ENCODE measurements at regions not wholly inside any gene's neighbourhood (a gene's known extent, or its start where the extent isn't known, plus 50 kb on each side); places are given as distances from the start of the nearest gene placed in this dataset.
"Not testable (repeated sequence)": the region's sequence is repeated elsewhere in the genome, so short reads cannot be mapped to it uniquely, and the experiment has no call there.

- not testable (repeated sequence) for H3K4me3 ChIP-seq (ENCODE audit: low read length); H3K9ac ChIP-seq (ENCODE audit: low read length); H3K9me2 ChIP-seq (ENCODE audit: insufficient read depth, low read length); H3F3A ChIP-seq (ENCODE audit: insufficient read depth, low read length, poor library complexity, severe bottlenecking); H3K4me2 ChIP-seq (ENCODE audit: low read length); H2AFZ ChIP-seq (ENCODE audit: low read depth, low read length); H4K20me1 ChIP-seq (ENCODE audit: insufficient read depth); H3K27me3 ChIP-seq (ENCODE audit: insufficient read depth, low read depth, low read length); H3K27ac ChIP-seq (ENCODE audit: low read length); H3K9me3 ChIP-seq (ENCODE audit: low read length); H3K36me3 ChIP-seq (ENCODE audit: insufficient read depth, low read length); H3K79me2 ChIP-seq (replicated peaks; ENCODE audit: insufficient read depth, low read length)
Observed at GRCh38 chr10:32135796-32136195, 79.6 kb upstream of the KIF5B start.

- no peaks in the 10 kb centered on the region for H3K79me2 ChIP-seq (replicated peaks; ENCODE audit: insufficient read depth, low read length)
- H3K4me3 ChIP-seq (ENCODE audit: low read length): no peak overlapping the region
- H3K9me2 ChIP-seq (ENCODE audit: insufficient read depth, low read length): no peaks in the 10 kb centered on the region
- H3F3A ChIP-seq (ENCODE audit: insufficient read depth, low read length, poor library complexity, severe bottlenecking): no peaks in the 10 kb centered on the region
- no peaks in the 10 kb centered on the region for H3K27me3 ChIP-seq (ENCODE audit: insufficient read depth, low read depth, low read length)
- no peaks in the 10 kb centered on the region for H3K9me3 ChIP-seq (ENCODE audit: low read length)
- H3K9ac ChIP-seq (ENCODE audit: low read length): no peak overlapping the region
- H4K20me1 ChIP-seq (ENCODE audit: insufficient read depth): no peaks in the 10 kb centered on the region
- TF ChIP-seq CTCF (IDR thresholded peaks at IDR 0.05; ENCODE audit: poor library complexity, severe bottlenecking): no peak
- no peak for TF ChIP-seq EZH2 (IDR thresholded peaks at IDR 0.05; ENCODE audit: borderline replicate concordance, insufficient read depth, low read length, poor library complexity, severe bottlenecking)
- TF ChIP-seq EP300 (conservative IDR thresholded peaks at IDR 0.05; ENCODE audit: poor library complexity, severe bottlenecking): no peak
- no peak for TF ChIP-seq REST (IDR thresholded peaks at IDR 0.05; ENCODE audit: borderline replicate concordance)
- no peak for TF ChIP-seq TAF1 (IDR thresholded peaks at IDR 0.05; ENCODE audit: low read depth)
- TF ChIP-seq POLR2AphosphoS5 (IDR thresholded peaks at IDR 0.05): no peak
- no peak for TF ChIP-seq MXI1 (conservative IDR thresholded peaks at IDR 0.05; ENCODE audit: poor library complexity, severe bottlenecking)
- TF ChIP-seq SMC3 (conservative IDR thresholded peaks at IDR 0.05; ENCODE audit: poor library complexity): no peak
- no peak for TF ChIP-seq RAD21 (conservative IDR thresholded peaks at IDR 0.05)
- H3K27ac ChIP-seq (ENCODE audit: low read length): no peak overlapping the region
- H2AFZ ChIP-seq (ENCODE audit: low read depth, low read length): no peak overlapping the region
- H3K4me2 ChIP-seq (ENCODE audit: low read length): no peak overlapping the region
- H3K36me3 ChIP-seq (ENCODE audit: insufficient read depth, low read length): no peaks in the 10 kb centered on the region
Observed at GRCh38 chr10:32132357-32132946, 76.2 kb upstream of the KIF5B start.

GRCh38 chr10:32131388-32131787, 75.2 kb upstream of the KIF5B start:
- Histone ChIP-seq H3K79me2 (replicated peaks; ENCODE audit: insufficient read depth, low read length) (no peaks in the 10 kb centered on the region), H3F3A (ENCODE audit: insufficient read depth, low read length, poor library complexity, severe bottlenecking) (no peaks in the 10 kb centered on the region), H4K20me1 (ENCODE audit: insufficient read depth) (no peaks in the 10 kb centered on the region), H2AFZ (ENCODE audit: low read depth, low read length) (no peak overlapping the region), H3K36me3 (ENCODE audit: insufficient read depth, low read length) (no peaks in the 10 kb centered on the region), H3K9me2 (ENCODE audit: insufficient read depth, low read length) (no peaks in the 10 kb centered on the region), H3K4me3 (ENCODE audit: low read length) (no peak overlapping the region), H3K27ac (ENCODE audit: low read length) (no peak overlapping the region), H3K4me2 (ENCODE audit: low read length) (no peak overlapping the region), H3K9ac (ENCODE audit: low read length) (no peak overlapping the region), H3K27me3 (ENCODE audit: insufficient read depth, low read depth, low read length) (no peaks in the 10 kb centered on the region), H3K9me3 (ENCODE audit: low read length) (no peaks in the 10 kb centered on the region)
- TF ChIP-seq EZH2 (IDR thresholded peaks at IDR 0.05; ENCODE audit: borderline replicate concordance, insufficient read depth, low read length, poor library complexity, severe bottlenecking) (no peak), POLR2AphosphoS5 (IDR thresholded peaks at IDR 0.05) (no peak), CTCF (IDR thresholded peaks at IDR 0.05; ENCODE audit: poor library complexity, severe bottlenecking) (no peak), TAF1 (IDR thresholded peaks at IDR 0.05; ENCODE audit: low read depth) (no peak), SMC3 (conservative IDR thresholded peaks at IDR 0.05; ENCODE audit: poor library complexity) (no peak), MXI1 (conservative IDR thresholded peaks at IDR 0.05; ENCODE audit: poor library complexity, severe bottlenecking) (no peak), EP300 (conservative IDR thresholded peaks at IDR 0.05; ENCODE audit: poor library complexity, severe bottlenecking) (no peak), REST (IDR thresholded peaks at IDR 0.05; ENCODE audit: borderline replicate concordance) (no peak), RAD21 (conservative IDR thresholded peaks at IDR 0.05) (no peak)
